Mammary epithelial cell (primary cell): ENCODE measurements at regions not wholly inside any gene's neighbourhood (a gene's known extent, or its start where the extent isn't known, plus 50 kb on each side); places are given as distances from the start of the nearest gene placed in this dataset.

ENCODE experiments used
- EZH2 ChIP-seq: IDR thresholded peaks from 2 replicates; pipeline ENCODE4 v1.6.1; 2012; ENCODE audit warnings: low read length, inconsistent platforms, borderline replicate concordance
- TF ChIP-seq, protein P1 (sequence below), 2 donors: IDR thresholded peaks in 1 of 2; conservative IDR thresholded peaks in 1 of 2; 2 replicates each; pipeline ENCODE4 v1.5.1; 2011 to 2012; ENCODE audit warnings: inconsistent platforms in 2 of 2, low read length in 2 of 2, mild to moderate bottlenecking in 2 of 2, control low read depth in 1 of 2, low read depth in 1 of 2; ENCODE audit not compliant: insufficient read depth in 1 of 2; ENCODE audit errors: extremely low read depth in 1 of 2

DNA sequence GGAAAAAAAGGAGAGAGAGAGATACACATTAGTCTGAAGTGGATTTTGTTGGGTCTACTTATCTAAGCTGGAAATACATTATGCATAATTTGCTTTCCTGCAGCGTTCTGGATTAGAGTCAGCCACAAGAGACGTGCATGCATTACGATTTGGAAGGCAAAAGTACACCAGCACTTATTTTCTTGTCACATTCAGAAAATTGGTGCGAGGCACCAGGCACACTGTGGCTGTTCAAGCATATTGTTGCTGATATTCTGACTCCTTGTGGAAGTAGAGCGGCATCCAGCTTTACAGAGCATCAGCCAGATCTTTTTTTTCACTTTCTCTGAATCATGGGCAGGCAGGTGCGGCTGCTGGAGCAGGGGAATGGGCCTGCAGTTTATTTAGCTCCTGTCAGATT lies 905.6 kb upstream of the SPRY2 start:
- TF ChIP-seq, protein P1, sequence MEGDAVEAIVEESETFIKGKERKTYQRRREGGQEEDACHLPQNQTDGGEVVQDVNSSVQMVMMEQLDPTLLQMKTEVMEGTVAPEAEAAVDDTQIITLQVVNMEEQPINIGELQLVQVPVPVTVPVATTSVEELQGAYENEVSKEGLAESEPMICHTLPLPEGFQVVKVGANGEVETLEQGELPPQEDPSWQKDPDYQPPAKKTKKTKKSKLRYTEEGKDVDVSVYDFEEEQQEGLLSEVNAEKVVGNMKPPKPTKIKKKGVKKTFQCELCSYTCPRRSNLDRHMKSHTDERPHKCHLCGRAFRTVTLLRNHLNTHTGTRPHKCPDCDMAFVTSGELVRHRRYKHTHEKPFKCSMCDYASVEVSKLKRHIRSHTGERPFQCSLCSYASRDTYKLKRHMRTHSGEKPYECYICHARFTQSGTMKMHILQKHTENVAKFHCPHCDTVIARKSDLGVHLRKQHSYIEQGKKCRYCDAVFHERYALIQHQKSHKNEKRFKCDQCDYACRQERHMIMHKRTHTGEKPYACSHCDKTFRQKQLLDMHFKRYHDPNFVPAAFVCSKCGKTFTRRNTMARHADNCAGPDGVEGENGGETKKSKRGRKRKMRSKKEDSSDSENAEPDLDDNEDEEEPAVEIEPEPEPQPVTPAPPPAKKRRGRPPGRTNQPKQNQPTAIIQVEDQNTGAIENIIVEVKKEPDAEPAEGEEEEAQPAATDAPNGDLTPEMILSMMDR (conservative IDR thresholded peaks at IDR 0.05 in 1 of 2, IDR thresholded peaks at IDR 0.05 in 1 of 2; ENCODE audit: extremely low read depth in 1 of 2, insufficient read depth in 1 of 2, low read depth in 1 of 2, low read length in 2 of 2): no peak
- no peak for TF ChIP-seq EZH2
